GM19351 (cell line): ENCODE measurements at regions not wholly inside any gene's neighbourhood (a gene's known extent, or its start where the extent isn't known, plus 50 kb on each side); places are given as distances from the start of the nearest gene placed in this dataset.

ENCODE experiments used
- ATAC-seq: cut with Tn5 transposase; IDR thresholded peaks from one replicate; pipeline ENCODE4 v1.9.1; 2021; ENCODE audit warnings: mild to moderate bottlenecking, moderate library complexity; ENCODE audit not compliant: unreplicated experiment

DNA sequence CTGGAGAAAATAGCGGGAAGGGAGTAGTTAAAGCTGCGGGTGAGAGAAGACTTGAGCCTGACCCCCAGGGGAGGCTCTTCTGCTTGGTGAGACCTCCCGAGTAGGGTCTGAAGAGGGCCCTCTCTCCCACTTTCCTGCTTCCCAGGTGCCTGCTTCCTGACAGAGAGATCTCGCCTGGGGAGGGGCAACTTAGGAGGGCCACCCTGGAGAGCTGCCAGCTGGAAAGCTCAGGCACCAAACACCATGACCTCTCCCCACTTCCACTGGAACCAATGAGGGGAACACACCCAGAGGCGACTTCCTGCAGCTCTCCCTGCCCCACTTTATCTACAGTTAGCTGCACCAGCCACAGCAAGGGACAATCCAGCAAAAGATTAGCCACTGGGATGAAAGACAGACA, 208.0 kb downstream of the TBXT start:
- no peak for ATAC-seq

DNA sequence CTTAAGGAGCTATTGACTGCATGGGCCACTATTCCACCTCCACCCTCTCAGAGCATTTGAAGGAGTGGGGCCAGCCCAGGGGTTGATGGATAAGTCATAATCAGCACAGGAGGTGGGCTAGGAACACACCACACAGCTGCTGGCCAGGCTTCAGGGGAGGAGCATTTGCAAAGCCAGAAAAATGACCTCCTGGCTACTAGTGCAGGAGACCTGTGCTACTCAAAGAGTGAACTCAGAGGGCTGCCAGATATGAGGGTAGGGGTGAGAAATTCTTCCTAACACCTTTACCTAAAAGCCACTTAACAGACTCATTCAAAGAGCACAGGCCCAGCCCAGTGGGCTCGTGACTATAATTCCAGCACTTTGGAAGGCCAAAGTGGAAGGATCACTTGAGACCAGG, 210.8 kb downstream of the TBXT start:
- ATAC-seq, result no peak

DNA sequence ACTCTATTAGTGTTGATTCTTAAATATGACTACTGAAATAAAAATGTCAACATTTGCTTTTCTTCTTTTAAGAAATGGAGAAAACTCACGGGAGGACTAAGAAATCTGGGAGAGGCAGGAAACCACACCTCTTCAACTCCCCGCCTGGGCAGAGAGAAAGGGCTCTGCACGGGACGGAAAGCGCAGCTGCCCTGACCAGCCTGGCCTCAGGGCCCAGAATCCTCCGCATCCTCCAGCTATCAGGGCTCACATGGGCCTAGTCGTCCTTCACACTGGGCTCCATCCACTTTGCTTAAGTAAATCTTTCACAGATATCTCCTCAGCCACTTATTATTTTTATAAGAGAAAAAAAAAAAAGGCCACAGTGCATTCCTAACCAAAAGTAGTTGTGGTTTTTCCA, 215.1 kb downstream of the TBXT start:
- ATAC-seq, result no peak

DNA sequence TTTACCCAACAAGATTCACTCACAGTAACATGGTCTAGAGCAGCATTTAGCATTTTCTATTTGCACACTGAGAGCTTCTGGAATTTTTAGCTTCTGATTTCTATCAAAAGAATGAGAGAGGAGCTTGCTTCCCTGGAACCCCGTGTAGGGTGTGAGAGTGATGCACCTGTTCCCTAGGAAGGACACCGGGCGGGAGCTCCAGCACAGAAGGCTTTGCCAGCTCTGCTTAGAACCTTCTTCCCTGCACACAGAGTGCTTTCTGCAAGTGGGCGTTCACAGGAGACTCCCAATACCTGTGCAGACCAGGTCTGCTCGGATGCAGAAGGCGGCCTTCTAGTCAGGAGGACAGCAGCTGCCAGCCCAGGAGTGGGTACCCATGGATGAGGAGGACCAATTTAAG, 217.3 kb downstream of the TBXT start:
- ATAC-seq, result no peak

DNA sequence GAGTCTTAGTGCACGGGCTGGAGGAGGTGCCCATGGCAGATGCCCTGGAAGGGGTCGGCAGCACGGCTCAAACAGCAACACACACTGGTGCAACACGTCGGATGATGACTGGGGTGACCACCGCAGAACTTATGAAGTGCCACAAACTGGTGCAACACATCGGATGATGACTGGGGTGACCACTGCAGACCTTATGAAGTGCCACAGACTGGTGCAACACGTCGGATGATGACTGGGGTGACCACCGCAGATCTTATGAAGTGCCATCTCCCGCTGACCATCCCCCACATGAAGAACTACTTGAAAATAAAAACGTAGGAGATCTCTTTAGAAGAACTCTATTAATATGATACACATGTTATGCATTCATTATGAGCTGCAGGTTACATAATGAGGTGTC, 218.3 kb downstream of the TBXT start:
- no peak for ATAC-seq

DNA sequence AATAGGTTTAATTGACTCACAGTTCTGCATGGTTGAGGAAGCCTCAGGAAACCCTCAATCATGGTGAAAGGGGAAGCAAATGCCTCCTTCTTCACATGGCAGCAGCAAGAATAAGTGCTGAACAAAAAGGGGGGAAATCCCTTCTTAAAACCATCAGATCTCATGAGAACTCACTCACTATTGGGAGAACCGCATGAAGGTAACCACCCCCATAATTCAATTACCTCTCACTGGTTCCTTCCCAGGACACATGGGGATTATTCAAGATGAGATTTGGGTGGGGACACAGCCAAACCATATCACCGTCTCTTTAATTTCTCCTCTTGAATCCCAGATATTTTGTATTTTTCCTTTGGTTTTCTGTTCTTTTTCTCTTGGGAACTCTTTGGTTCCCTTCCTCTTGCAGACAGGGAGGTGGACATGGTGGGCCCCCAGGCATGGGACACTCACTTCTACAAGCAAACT, 223.6 kb downstream of the TBXT start:
- no peak for ATAC-seq

DNA sequence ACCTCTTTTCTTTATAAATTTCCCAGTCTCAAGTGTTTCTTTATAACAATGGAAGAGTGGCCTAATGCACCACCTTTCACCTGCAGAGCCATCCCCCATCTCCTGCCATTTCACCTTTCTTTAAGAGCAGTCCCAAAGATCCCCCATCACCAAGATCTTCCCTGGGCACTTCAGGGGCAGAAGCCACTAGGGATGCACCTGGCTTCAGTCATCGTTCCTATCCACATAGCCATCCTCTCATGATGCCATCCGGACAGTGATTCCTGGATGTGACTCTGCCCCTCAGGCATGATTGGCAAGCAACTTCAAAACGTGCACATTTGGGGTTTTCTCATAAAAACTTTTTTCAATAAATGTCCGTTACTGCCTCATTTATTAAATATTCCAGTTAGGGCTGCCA, 225.9 kb downstream of the TBXT start:
- no peak for ATAC-seq

DNA sequence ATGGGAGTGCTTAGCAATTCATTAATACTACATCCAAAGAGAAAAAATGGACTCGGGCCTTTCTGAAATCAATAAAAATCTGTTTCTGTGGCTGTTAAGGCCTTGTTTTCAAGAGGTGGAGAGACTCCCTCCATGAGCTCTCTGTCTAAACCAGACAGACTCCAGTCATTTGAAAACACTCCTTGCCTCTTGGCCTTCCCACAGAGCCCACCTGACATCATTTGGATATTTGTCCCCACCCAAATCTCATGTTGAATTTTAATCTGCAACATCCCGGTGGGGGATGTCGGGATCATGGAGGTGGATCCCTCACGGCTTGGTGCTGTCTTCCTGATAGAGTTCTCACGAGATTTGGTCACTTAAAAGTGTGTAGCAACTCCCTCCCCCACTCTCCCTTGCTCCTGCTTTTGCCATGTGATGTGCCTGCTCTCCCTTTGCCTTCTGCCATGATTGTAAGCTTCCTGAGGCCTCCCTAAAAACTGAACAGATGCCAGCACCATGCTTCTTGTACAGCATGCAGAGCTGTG, 226.3 kb downstream of the TBXT start:
- no peak for ATAC-seq

DNA sequence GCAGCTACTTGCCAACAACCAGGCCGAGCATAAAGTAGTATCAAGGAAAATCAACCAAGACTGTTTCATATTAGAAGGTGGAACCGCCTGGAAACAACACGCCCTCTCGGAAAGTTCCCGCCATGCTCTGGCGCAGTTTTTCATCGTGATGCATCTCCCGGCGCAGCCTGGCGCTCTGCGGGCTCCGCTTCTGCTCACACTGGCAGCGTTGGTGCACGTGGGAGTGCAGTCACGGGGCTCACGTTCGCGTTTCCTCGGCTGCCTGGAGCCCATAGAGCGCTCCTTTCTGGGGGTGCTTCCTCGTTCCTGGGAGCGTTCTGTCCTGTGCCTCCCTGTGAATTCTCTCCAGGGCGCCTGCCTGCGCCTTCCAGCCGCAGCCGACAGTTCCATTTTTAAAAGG, 227.3 kb downstream of the TBXT start:
- ATAC-seq, result no peak

DNA sequence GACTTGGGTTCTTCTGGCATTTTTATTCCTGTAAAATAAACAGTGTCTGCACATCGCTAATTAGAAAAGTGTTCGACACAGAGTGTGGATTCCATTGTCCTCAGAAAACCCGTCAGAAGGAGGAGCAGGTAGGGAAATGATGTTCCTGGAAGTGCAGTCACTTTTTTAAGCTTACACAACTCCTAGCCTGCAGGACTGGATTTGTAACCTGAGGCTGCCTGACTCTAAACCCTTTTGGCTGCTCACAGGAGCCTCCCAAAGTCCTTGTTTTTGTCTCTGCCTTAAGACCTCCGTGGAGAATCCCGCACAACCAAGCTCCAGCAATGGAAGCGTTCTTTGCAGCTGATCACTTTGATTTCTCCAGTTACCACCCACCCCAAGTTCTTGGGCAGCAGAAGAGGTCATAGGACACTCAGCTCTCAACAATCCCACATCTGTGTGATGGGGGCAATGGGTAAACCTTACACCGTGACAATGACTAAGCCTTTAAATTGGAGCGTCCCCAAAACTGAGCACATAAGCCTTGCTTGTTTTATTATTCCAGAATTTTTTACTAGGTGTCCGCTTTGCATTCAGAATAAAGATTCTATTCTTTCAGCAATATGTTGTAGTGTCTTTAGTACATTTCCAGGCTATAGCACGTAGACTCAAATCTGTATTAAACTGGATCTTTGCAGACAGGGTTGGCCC, 227.9 kb downstream of the TBXT start:
- no peak for ATAC-seq

DNA sequence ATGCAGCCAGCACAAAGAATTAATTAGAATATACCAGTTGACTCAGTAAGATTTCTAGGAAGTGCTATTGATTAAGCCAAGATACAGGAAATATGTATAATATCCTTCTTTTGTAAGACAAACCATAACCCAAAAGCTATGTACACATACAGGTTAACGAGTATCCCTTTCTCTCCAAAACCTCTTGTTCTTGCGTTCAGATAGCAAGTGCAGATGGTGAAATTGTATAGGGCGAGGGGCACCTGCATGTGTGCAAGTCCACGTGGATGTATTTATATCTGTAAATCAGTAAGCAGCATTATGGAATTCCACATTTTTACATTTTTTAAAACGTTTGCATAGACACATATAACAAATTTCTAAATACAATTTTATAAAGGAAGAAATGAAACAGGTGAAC, 228.6 kb downstream of the TBXT start:
- ATAC-seq, result no peak

DNA sequence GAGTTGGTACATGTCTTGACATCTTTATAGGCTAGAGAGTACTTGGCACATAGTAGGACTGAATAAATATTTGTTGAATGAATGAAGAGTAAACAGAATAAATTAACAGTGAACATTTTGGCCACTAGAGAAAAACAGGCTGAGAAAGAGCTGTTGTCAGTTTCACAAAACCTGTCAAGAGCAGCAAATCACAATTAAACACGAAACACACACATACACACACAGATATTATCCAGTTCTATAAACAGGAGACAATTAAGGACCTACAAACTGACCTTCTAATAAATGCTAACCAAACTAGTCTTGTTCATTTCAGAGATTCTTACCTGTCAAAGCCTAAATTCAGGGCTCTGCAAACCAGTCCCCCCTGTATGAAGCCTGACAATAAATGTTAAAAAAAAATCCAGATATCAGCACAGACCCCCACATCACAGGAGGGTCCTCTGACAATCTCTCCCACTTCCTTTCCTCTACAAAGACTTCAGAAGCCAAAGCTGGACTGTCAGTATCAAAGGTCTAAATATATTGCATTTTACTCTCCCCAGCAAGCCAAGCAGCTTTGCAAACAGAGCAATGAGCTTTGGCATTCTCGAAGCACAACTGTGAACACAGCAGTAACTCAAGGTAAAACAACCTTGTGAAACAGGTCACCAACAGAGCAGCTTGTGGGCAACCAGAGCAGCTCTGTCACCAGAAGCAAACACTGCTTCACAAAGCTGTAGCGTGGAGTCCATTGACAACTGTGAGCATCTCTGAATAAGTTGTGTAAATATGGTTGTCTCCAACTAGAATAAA, 229.9 kb downstream of the TBXT start:
- no peak for ATAC-seq

DNA sequence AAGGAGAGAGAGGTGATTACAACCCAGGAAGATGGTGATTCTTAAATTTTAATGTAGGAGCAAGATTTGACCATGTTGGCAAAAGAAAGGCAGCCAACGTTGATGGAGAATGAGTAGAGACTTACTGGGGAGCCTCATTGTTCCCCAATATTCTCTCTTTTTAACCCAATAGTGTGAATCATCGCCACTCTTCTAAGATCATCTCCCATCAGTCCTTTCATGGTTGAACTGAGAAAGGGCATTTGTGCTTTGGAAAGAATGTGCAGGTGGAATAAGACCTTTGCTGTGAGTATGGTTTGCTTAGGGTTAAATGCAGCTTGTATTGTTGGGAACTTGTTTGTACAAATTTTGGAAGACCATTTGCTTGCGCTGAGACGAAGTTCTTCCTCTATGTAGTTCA, 231.0 kb downstream of the TBXT start:
- no peak for ATAC-seq

DNA sequence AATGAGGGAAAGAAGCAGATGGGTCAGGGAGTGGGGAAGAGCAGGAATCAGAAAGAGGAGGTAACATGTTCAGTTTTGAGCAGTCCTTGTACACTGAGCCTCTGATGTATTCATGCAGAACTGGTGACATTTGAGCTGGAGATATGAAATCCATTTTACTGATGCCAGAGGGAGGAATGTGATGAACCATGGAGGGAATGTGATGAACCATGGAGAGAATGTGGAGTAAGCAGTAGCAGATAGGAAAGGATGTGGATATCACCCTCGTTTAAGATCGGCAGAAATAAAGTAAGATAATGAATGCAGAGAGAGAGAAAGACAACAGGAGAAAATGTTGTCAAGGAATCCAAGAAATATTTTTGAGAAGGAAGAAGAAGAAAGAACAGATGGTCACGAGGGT, 231.6 kb downstream of the TBXT start:
- no peak for ATAC-seq

DNA sequence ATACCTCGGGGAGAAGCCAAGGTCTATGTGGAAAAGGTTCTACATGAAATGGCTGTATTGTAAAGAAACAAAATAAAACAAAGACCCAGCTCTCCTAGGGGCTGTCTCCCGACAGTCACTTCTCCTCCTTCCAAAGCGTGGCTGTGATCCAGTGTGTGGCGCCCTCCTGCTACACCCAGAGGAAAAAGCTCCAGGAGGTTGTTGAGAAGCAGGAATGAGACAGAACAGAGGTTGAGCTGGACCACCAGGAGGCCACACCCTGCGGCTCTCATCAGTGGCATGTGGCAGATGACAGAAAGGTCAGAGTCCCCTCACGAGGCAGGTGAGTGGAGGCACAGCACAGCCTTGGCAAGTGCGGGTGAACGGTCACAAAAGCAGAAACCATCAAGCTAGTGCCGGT, 236.0 kb downstream of the TBXT start:
- ATAC-seq, result no peak

DNA sequence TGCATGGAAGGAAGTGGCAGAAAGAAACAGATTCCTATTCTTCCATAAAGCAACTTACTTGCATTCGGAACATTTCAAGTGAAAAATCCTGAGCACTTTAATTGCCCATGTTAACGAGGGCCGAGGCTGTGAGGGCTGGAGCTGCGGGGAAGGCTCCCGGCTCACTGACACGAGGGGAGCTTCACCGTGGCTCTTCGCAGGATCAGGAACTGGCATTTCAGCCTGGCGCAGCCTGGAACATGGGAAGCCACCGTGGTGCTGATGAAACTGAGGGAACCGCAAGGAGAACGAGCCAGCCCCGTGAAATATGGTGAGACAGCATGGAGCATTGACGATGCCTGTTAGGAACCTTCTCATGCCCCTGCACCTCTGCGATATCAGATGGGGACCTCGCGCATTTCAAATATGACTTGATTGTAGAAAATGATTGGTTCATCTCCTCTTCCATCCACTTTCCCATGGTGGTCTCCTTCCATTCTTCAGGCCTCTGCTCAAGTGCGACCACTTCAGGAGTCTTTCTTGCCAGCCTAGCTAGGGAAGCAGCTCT, 236.9 kb downstream of the TBXT start:
- ATAC-seq, result no peak

DNA sequence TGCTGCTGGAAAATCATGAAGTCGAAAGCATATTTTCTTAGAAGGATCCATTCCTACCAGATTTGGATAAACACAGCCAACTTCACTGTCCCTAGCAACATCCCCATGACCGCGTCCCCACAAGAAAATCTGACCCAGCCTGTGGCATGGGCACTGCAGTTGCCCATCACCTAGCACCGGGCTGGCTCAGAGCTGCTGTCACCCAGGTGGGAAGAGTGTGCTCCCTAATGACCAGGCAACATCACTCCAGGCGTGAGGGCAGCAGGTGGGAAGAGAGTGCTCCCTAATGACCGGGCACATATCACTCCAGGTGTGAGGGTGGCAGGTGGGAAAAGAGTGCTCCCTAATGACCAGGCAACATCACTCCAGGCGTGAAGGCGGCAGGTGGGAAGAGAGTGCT, 238.0 kb downstream of the TBXT start:
- no peak for ATAC-seq

DNA sequence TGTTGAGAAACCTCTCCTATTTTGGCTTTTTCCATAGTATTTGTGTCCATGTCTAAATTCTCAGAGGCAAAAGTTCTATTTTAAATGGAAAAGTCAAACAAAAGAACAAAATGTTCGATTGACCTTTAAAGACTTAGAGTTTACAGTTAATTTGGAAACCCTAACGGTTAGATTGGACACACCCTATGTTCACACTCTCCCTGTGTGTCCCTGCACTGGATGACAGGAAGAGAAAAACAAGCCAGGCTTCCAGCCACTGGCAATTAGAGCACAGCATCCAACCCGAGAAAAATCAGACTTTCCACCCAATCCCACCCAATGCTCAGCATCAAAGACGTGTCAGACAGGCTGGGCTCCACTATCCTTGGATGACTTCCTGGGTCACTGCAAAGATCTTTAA, 241.3 kb downstream of the TBXT start:
- ATAC-seq, result no peak

DNA sequence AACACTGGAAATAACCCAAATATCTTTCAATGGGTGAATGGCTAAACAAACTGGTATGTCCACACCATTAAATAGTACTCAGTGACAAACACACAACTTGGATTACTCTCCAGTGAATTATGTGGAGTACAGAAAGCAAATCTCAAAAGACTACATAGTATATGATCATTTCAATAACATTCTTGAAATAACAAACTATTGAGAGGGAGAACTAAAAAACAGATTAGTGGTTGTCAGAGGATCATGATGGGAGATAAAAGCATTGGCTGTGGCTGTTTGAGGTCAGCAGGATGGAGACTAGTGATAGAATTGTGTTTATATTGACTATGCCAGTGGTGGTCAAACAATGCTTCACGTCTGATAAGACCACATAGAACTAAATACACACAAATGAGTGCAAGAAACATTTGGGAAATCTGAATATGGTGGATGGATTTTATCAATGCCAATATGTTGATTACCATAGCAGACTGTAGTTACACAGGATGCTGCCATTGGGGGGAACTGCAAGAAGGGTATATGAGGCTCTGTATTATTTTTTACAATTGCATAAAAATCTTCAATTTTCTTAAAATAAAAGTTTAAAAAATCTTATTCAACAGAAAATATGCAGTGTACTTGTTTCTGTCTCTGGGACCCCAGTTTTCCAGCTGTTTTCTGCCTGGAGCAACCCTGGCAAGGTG, 242.0 kb downstream of the TBXT start:
- no peak for ATAC-seq

DNA sequence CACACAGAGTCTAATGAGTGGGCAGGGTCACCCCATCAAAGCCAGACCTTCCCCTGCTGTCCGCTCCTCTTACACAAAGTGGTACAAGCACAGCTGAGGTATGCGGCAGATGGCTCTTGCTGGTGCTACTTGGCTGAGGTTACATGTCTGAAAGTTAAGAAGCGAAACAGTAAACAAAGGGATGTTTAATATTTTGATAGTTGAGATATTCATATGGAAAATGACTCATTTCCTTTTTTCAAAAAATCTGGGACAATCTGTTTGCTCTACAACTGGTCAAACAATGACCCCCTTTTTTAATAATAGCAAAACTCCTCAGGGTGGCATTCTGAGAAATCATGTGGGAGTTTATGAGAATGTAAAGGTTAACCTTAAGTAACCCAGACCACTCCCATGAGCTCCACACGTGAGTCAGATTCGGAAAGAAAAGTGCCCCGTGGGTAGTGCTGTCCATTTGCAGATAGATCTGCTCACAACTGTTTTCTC, 245.3 kb downstream of the TBXT start:
- peak; percentile 58 for ATAC-seq
